ENCODE measurements at regions not wholly inside any gene's neighbourhood (a gene's known extent, or its start where the extent isn't known, plus 50 kb on each side); places are given as distances from the start of the nearest gene placed in this dataset.

GRCh38 chr3:30181178-30181465, 425.3 kb upstream of the TGFBR2 start:
- TF ChIP-seq, protein P1, sequence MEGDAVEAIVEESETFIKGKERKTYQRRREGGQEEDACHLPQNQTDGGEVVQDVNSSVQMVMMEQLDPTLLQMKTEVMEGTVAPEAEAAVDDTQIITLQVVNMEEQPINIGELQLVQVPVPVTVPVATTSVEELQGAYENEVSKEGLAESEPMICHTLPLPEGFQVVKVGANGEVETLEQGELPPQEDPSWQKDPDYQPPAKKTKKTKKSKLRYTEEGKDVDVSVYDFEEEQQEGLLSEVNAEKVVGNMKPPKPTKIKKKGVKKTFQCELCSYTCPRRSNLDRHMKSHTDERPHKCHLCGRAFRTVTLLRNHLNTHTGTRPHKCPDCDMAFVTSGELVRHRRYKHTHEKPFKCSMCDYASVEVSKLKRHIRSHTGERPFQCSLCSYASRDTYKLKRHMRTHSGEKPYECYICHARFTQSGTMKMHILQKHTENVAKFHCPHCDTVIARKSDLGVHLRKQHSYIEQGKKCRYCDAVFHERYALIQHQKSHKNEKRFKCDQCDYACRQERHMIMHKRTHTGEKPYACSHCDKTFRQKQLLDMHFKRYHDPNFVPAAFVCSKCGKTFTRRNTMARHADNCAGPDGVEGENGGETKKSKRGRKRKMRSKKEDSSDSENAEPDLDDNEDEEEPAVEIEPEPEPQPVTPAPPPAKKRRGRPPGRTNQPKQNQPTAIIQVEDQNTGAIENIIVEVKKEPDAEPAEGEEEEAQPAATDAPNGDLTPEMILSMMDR (IDR thresholded peaks at IDR 0.05; ENCODE audit: borderline replicate concordance, control extremely low read depth, extremely low read depth, insufficient read depth, missing control alignments) = no peak
- in situ Hi-C loops (cut with MboI; ENCODE audit: low sequenced_read_pairs, unreplicated experiment) = no loop called here
- no peak for DNase-seq (ENCODE audit: low spot score)

- in situ Hi-C loops (cut with MboI; ENCODE audit: low sequenced_read_pairs, unreplicated experiment) = no loop called here
- TF ChIP-seq, protein P1 (IDR thresholded peaks at IDR 0.05; ENCODE audit: borderline replicate concordance, control extremely low read depth, extremely low read depth, insufficient read depth, missing control alignments) = no peak
- no peak for DNase-seq (ENCODE audit: low spot score)
These were observed 424.8 kb upstream of the TGFBR2 start for GRCh38 chr3:30181581-30181980.

DNA sequence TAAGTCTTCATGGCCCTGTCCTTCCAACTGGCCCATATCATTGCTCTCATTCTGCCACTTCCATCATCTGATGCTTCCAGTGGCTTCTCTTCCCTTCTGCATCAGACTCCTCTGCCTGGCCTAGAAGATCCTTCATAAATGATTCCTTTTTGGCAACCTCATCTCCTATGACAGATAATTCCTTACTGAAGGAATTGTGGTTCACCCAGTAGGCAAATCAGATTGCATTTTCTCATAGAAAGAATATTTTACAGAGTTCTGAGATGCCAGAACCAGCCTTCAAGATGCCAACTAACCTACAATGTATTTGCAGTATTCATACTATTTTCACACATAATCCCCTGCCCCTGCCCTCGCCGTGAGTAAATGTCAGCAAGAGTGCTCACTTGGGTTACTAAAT, 423.0 kb upstream of the TGFBR2 start:
- in situ Hi-C loops (cut with MboI; ENCODE audit: low sequenced_read_pairs, unreplicated experiment) = no loop called here
- DNase-seq (ENCODE audit: low spot score) = no peak
- TF ChIP-seq, protein P1 (IDR thresholded peaks at IDR 0.05; ENCODE audit: borderline replicate concordance, control extremely low read depth, extremely low read depth, insufficient read depth, missing control alignments) = no peak

DNA sequence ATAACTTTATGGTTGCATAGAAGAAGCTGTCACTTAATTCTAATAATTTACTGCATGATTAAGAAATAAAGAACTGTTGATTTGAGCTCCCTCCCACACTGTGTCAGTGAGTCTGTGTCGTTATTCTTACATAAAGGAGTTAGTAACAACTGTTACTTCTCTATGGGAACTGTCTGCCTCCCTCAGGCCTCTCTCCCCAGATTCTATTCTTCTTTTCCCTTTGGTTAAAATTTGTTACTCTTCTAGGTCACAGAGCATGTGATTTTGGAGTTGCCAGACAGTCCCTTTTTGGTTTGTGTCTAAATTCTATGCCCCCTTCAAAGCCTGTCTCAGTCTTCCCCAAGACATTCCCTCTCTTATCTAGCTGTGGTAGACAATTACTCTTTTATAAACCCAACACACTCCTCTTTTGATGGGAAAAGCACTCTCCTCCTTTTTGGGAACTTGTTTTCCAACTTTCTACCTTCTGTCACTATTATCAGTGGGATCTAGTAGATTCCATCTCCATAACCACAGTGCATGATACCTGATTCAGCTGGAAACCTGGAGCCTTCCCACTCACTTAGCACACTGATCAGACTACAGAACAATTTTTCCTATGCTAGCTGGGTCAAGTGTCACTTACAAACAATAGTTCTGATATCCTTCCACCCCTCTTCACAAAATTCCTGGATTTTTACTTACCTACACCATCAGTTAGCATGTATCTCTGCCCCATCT, 422.1 kb upstream of the TGFBR2 start:
- in situ Hi-C loops (cut with MboI; ENCODE audit: low sequenced_read_pairs, unreplicated experiment) = no loop called here
- TF ChIP-seq, protein P1 (IDR thresholded peaks at IDR 0.05; ENCODE audit: borderline replicate concordance, control extremely low read depth, extremely low read depth, insufficient read depth, missing control alignments) = no peak
- DNase-seq (ENCODE audit: low spot score) = no peak

GRCh38 chr3:30185872-30186271, 420.5 kb upstream of the TGFBR2 start:
- DNase-seq (ENCODE audit: low spot score) = no peak
- in situ Hi-C loops (cut with MboI; ENCODE audit: low sequenced_read_pairs, unreplicated experiment) = no loop called here

DNA sequence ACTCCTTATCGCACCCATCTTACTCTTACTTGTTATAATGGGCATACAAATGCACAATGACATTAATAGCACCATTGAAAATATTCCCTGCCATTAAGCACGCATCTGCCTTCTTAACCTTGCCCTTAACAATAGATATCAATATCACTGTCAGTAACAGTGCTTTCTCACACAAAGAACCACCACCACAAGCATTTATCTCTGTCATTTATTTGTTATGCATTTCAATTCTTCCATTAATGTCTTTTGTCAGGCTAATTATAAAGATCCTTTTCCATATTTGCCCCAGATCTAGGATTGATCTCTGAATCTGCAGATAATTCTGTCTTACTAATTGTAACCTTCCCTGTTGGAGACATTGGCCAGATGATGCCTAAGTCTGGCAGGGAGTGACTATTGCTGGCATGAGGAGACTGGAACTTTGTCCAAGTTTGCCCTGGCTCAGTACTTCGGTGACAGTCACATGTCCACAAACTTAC, 419.6 kb upstream of the TGFBR2 start:
- TF ChIP-seq, protein P1 (IDR thresholded peaks at IDR 0.05; ENCODE audit: borderline replicate concordance, control extremely low read depth, extremely low read depth, insufficient read depth, missing control alignments) = no peak
- no peak for DNase-seq (ENCODE audit: low spot score)
- in situ Hi-C loops (cut with MboI; ENCODE audit: low sequenced_read_pairs, unreplicated experiment) = no loop called here

More at GRCh38 chr3:30185872-30186271, 420.5 kb upstream of the TGFBR2 start:
- TF ChIP-seq, protein P1 (IDR thresholded peaks at IDR 0.05; ENCODE audit: borderline replicate concordance, control extremely low read depth, extremely low read depth, insufficient read depth, missing control alignments) = no peak
